Kidney (tissue), 13 donors: ENCODE measurements at regions not wholly inside any gene's neighbourhood (a gene's known extent, or its start where the extent isn't known, plus 50 kb on each side); places are given as distances from the start of the nearest gene placed in this dataset.

ENCODE experiments used
- DNase-seq, 5 donors: peaks; one replicate each; pipeline ENCODE4 v3.0.0-alpha.2; 2013 to 2020
- FAIRE-seq: peaks from 2 replicates; lab custom pipeline; 2012; peaks lifted over from hg19 to GRCh38; lab: Jason Lieb, UNC
- H3K27ac ChIP-seq, 2 donors: one replicate each; pipeline ENCODE4 v1.7.0; 2013; ENCODE audit warnings: low read depth in 2 of 2, low read length in 2 of 2, inconsistent platforms in 1 of 2
- H3K27me3 ChIP-seq: one replicate; pipeline ENCODE4 v1.7.1; 2013; ENCODE audit warnings: low read length, inconsistent platforms; ENCODE audit not compliant: control insufficient read depth, insufficient read depth
- H3K36me3 ChIP-seq, 3 donors: one replicate each; pipeline versions ENCODE4 v1.7.0 to v1.7.1; 2013; ENCODE audit warnings: low read length in 3 of 3, control low read depth in 1 of 3, inconsistent platforms in 1 of 3; ENCODE audit not compliant: insufficient read depth in 3 of 3, control insufficient read depth in 2 of 3
- H3K4me1 ChIP-seq, 3 donors: one replicate each; pipeline versions ENCODE4 v1.7.0 to v1.7.1; 2013; ENCODE audit warnings: low read length in 3 of 3, inconsistent platforms in 1 of 3, low read depth in 1 of 3; ENCODE audit not compliant: control insufficient read depth in 2 of 3, insufficient read depth in 2 of 3
- H3K4me3 ChIP-seq, 3 donors: one replicate each; pipeline versions ENCODE4 v1.7.0 to v1.8.1; 2013; ENCODE audit warnings: low read length in 3 of 3, control low read depth in 1 of 3, inconsistent platforms in 1 of 3
- H3K9ac ChIP-seq, 3 donors: one replicate each; pipeline versions ENCODE4 v1.7.0 to v1.7.1; 2013; ENCODE audit warnings: low read length in 3 of 3, control low read depth in 1 of 3, inconsistent platforms in 1 of 3
- H3K9me3 ChIP-seq, 3 donors: one replicate each; pipeline versions ENCODE4 v1.7.0 to v1.7.1; 2013; ENCODE audit warnings: low read length in 3 of 3, control low read depth in 1 of 3, inconsistent platforms in 1 of 3; ENCODE audit not compliant: control insufficient read depth in 2 of 3, insufficient read depth in 1 of 3
- intact Hi-C: fragments of 100-400 bp; cut with DNase I; formaldehyde crosslinking; loops from one replicate; pipeline ENCODE4 v1.11.1; 2022
- TF ChIP-seq, protein P1 (sequence below): IDR thresholded peaks from 3 replicates; pipeline ENCODE4 v1.5.1; 2012; ENCODE audit warnings: mild to moderate bottlenecking, moderate library complexity, borderline replicate concordance; ENCODE audit not compliant: insufficient read depth; ENCODE audit errors: extremely low read depth
- donor health status: control.
- donor health status: control.
- donor health status: control.
- donor health status: control.
- donor health status: control.
- donor health status: DM: yes; HTN: yes; CAD: no.
- donor health status: Normal renal cell carcinoma (clear cell type).

DNA sequence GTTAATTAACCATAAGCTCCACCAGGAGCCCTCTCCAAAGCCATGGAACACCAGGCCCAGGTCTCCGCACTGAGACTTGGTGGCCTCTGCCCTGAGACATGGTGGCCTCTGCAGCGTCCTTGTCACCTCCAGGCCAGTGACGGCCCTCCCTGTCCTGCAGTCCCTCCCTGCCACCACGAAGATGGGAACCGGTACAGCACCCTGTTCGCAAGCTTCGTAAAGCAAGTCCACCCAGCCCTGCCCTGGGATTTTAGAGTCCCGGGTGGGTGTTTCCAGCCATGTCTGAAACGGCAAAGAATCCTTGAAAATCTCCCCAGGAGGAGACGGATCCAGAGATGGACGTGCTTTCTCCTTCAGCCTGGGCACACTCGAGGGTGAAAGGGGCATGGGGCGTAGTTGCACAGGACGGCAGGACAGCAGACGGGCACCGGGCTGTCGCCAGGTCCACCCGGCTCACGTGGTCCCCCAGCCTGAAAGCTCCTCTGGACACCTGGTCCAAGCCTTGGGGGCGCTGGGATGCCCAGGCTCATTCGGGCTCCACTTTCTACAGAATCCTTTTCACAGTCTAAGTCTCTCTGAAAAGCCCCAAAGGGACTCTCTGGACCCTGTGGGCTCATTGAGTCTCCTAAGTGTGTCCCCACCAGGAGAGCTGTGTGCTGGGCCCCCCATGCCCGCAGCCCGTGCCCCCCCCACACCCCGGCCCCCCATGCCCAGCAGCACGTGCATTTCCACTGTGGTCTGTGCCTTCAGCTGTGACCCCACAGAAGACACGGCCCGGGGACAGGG lies 456.2 kb downstream of the BRD1 start:
- Histone ChIP-seq H3K4me1 (no peaks in the 10 kb centered on the region), H3K9ac (no peak overlapping the region), H3K36me3 (no peaks in the 10 kb centered on the region), H3K4me3 (no peak overlapping the region), H3K27ac (no peak overlapping the region), H3K9me3 (no peaks in the 10 kb centered on the region), H3K27me3 (peaks cover 2% of the 10 kb centered on the region)
- intact Hi-C loops, result no loop called here
- TF ChIP-seq, protein P1, sequence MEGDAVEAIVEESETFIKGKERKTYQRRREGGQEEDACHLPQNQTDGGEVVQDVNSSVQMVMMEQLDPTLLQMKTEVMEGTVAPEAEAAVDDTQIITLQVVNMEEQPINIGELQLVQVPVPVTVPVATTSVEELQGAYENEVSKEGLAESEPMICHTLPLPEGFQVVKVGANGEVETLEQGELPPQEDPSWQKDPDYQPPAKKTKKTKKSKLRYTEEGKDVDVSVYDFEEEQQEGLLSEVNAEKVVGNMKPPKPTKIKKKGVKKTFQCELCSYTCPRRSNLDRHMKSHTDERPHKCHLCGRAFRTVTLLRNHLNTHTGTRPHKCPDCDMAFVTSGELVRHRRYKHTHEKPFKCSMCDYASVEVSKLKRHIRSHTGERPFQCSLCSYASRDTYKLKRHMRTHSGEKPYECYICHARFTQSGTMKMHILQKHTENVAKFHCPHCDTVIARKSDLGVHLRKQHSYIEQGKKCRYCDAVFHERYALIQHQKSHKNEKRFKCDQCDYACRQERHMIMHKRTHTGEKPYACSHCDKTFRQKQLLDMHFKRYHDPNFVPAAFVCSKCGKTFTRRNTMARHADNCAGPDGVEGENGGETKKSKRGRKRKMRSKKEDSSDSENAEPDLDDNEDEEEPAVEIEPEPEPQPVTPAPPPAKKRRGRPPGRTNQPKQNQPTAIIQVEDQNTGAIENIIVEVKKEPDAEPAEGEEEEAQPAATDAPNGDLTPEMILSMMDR, result no peak
- FAIRE-seq, result no peak
- peak in 1 of 5 donors; percentile 65 for DNase-seq

DNA sequence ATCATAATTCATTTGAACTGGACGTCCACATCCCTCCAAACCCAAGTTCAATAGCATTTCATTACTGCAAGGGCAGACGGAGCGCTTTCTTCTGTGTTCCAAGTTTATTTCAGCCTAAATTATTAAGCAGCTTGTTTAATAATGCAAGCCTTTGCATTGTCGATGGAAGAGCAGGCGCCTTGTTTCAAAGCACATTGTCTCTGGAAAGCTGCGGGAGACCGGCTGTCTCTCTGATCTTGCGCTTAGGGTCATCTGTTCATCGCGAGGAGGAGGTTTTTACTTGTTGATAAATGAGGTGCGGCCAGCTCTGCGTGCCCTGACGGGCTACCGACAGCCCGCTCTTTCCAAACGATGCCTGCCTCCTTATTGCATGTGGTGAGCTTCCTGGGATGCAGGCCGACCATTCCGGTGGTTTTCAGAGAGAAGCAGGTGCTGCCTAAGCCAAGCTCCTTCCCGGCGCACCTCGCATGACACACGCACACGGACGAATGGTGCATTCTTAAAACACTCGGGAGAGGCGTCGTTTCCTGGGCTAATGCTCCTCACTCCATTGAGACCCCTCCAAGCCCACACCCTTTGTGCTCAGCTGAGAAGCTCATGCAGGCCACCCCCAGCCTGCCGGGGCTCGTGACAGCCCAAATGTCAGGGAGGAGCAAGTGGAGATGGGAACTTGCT lies 456.9 kb downstream of the BRD1 start:
- intact Hi-C loops, result no loop called here
- peaks cover 2% of the 10 kb centered on the region for H3K27me3 ChIP-seq
- FAIRE-seq (no peak), DNase-seq (peak in 1 of 5 donors; percentile 37)
- TF ChIP-seq, protein P1, result no peak
- no peaks in the 10 kb centered on the region for H3K36me3 ChIP-seq
- H3K4me3 ChIP-seq, result no peak overlapping the region
- no peak overlapping the region for H3K9ac ChIP-seq
- no peak overlapping the region for H3K27ac ChIP-seq
- H3K9me3 ChIP-seq, result no peaks in the 10 kb centered on the region
- H3K4me1 ChIP-seq, result no peaks in the 10 kb centered on the region

DNA sequence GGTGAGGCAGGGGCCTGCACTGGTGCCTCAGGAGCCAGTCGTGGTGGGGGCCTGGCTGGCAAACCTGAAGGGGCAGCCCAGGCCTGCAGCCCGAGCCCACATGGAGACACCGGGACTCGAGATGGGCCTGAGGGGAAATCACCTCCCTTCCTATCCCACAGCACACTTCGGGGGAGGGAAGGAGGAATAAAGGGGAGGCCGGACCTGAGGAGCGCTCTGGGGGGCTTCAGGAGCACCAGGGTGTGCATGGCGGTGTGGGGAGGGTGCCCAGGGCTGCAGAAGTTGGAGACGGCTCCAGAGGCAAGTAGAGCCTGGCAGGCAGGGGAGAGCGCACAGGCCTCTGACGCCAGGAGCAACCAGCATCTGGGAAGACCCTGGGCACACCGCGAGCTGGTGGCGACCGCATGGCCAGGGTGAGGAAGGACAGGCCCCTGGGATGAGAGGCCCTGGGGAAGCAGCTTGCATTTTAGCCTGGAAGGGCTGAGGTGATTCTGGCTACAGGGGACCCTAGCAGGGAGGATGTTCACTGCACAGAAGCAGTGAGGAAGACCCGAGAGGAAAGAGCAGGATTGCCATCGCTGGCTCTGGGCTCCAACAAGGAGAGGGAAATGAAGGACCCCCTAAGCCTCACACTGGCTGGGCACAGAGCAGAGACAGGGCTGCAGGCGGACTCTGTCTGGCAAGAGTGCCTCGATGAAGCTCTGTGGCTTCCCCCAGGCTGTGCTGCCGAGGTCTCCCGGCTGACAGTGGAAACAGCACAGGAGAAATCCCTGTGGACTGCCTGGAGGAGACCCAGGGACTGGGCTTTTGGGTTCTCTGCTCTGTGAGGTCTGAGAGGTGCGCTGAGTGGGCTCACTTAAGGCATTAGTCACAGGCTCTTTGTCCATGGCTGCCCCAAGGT lies 457.7 kb downstream of the BRD1 start:
- Histone ChIP-seq H3K4me1 (no peaks in the 10 kb centered on the region), H3K27ac (no peak overlapping the region), H3K27me3 (peaks cover 2% of the 10 kb centered on the region), H3K9ac (no peak overlapping the region), H3K9me3 (no peaks in the 10 kb centered on the region), H3K36me3 (no peaks in the 10 kb centered on the region), H3K4me3 (no peak overlapping the region)
- DNase-seq (peak in 1 of 5 donors; percentile 66), FAIRE-seq (no peak)
- intact Hi-C loops, result no loop called here
- TF ChIP-seq, protein P1, result no peak
